ENCODE measurements at regions not wholly inside any gene's neighbourhood (a gene's known extent, or its start where the extent isn't known, plus 50 kb on each side); places are given as distances from the start of the nearest gene placed in this dataset.
"Not testable (repeated sequence)": the region's sequence is repeated elsewhere in the genome, so short reads cannot be mapped to it uniquely, and the experiment has no call there.

- DNase-seq: not testable (repeated sequence)
Measured at GRCh38 chr4:17436047-17436749, 75.7 kb downstream of the QDPR start.

GRCh38 chr4:17433827-17434226, 78.1 kb downstream of the QDPR start:
- DNase-seq: no peak

GRCh38 chr4:17427991-17428390, 83.9 kb downstream of the QDPR start:
- DNase-seq: no peak

- DNase-seq: no peak
Measured at GRCh38 chr4:17426222-17426621, 85.7 kb downstream of the QDPR start.

GRCh38 chr4:17418010-17418409, 93.9 kb downstream of the QDPR start:
- DNase-seq: no peak

- DNase-seq: no peak
Measured at GRCh38 chr4:17414392-17414791, 97.5 kb downstream of the QDPR start.

- DNase-seq: no peak
Measured at GRCh38 chr4:17400686-17401085, 111.2 kb downstream of the QDPR start.

GRCh38 chr4:17398805-17399204, 113.1 kb downstream of the QDPR start:
- DNase-seq: no peak

- no peak for DNase-seq
Measured at GRCh38 chr4:17398035-17398434, 113.9 kb downstream of the QDPR start.

- no peak for DNase-seq
Measured at GRCh38 chr4:17397611-17398010, 114.3 kb downstream of the QDPR start.

GRCh38 chr4:17385403-17385802, 126.5 kb downstream of the QDPR start:
- no peak for DNase-seq

GRCh38 chr4:17380347-17380746, 131.5 kb downstream of the QDPR start:
- no peak for DNase-seq

- no peak for DNase-seq
Measured at GRCh38 chr4:17376205-17376604, 135.7 kb downstream of the QDPR start.

- no peak for DNase-seq
Measured at GRCh38 chr4:17373666-17374065, 138.2 kb downstream of the QDPR start.

GRCh38 chr4:17370818-17371217, 141.1 kb downstream of the QDPR start:
- DNase-seq: no peak

GRCh38 chr4:17368408-17368807, 143.5 kb downstream of the QDPR start:
- no peak for DNase-seq

- no peak for DNase-seq
Measured at GRCh38 chr4:17367201-17367600, 144.7 kb downstream of the QDPR start.

- DNase-seq: no peak
Measured at GRCh38 chr4:17366496-17366895, 145.4 kb downstream of the QDPR start.

GRCh38 chr4:17362430-17362829, 149.5 kb downstream of the QDPR start:
- no peak for DNase-seq

- no peak for DNase-seq
Measured at GRCh38 chr4:17358241-17358640, 153.6 kb downstream of the QDPR start.

GRCh38 chr4:17356926-17357325, 155.0 kb downstream of the QDPR start:
- DNase-seq: no peak

- no peak for DNase-seq
Measured at GRCh38 chr4:17352357-17352756, 159.5 kb downstream of the QDPR start.

GRCh38 chr4:17347445-17347844, 164.4 kb downstream of the QDPR start:
- DNase-seq: peak; percentile 1

- DNase-seq: no peak
Measured at GRCh38 chr4:17339376-17339775, 172.5 kb downstream of the QDPR start.

GRCh38 chr4:17336986-17337385, 174.9 kb downstream of the QDPR start:
- no peak for DNase-seq
